Thymus (tissue), 11 donors: ENCODE measurements at regions not wholly inside any gene's neighbourhood (a gene's known extent, or its start where the extent isn't known, plus 50 kb on each side); places are given as distances from the start of the nearest gene placed in this dataset.
"Not testable (repeated sequence)": the region's sequence is repeated elsewhere in the genome, so short reads cannot be mapped to it uniquely, and the experiment has no call there.

Source experiments
- DNase-seq, 9 donors: peaks; one replicate each; pipeline ENCODE4 v3.0.0-alpha.2; 2013; ENCODE audit warnings: low spot score in 9 of 9, low read depth in 6 of 9, missing footprints in 1 of 9
- H3K27ac ChIP-seq, 2 donors: one replicate each; pipeline ENCODE4 v1.5.1; 2013; ENCODE audit warnings: control low read depth in 1 of 2, low read depth in 1 of 2, low read length in 1 of 2, mild to moderate bottlenecking in 1 of 2, moderate library complexity in 1 of 2
- H3K27me3 ChIP-seq, 2 donors: one replicate each; pipeline ENCODE4 v1.5.1; 2013; ENCODE audit warnings: low read length in 1 of 2; ENCODE audit not compliant: control insufficient read depth in 2 of 2, insufficient read depth in 1 of 2
- H3K36me3 ChIP-seq, 2 donors: one replicate each; pipeline ENCODE4 v1.5.1; 2013; ENCODE audit warnings: low read length in 1 of 2, mild to moderate bottlenecking in 1 of 2, moderate library complexity in 1 of 2; ENCODE audit not compliant: control insufficient read depth in 2 of 2, insufficient read depth in 2 of 2
- H3K4me1 ChIP-seq, 2 donors: one replicate each; pipeline ENCODE4 v1.5.1; 2013; ENCODE audit warnings: low read length in 2 of 2; ENCODE audit not compliant: control insufficient read depth in 2 of 2, insufficient read depth in 2 of 2
- H3K4me3 ChIP-seq, 2 donors: one replicate each; pipeline ENCODE4 v1.5.1; 2013; ENCODE audit warnings: low read length in 2 of 2, control low read depth in 1 of 2, mild to moderate bottlenecking in 1 of 2
- H3K9me3 ChIP-seq, 2 donors: one replicate each; pipeline ENCODE4 v1.5.1; 2013; ENCODE audit warnings: low read length in 1 of 2, mild to moderate bottlenecking in 1 of 2; ENCODE audit not compliant: control insufficient read depth in 2 of 2, insufficient read depth in 1 of 2
- WGBS: extraction: QIAGEN DNeasy Blood & Tissue Kit; methylation state at CpG from one replicate; pipeline ENCODE4 v1.1.7; 2013; 5-methylcytosine and 5-hydroxymethylcytosine counted together
- donor health status: healthy.

DNA sequence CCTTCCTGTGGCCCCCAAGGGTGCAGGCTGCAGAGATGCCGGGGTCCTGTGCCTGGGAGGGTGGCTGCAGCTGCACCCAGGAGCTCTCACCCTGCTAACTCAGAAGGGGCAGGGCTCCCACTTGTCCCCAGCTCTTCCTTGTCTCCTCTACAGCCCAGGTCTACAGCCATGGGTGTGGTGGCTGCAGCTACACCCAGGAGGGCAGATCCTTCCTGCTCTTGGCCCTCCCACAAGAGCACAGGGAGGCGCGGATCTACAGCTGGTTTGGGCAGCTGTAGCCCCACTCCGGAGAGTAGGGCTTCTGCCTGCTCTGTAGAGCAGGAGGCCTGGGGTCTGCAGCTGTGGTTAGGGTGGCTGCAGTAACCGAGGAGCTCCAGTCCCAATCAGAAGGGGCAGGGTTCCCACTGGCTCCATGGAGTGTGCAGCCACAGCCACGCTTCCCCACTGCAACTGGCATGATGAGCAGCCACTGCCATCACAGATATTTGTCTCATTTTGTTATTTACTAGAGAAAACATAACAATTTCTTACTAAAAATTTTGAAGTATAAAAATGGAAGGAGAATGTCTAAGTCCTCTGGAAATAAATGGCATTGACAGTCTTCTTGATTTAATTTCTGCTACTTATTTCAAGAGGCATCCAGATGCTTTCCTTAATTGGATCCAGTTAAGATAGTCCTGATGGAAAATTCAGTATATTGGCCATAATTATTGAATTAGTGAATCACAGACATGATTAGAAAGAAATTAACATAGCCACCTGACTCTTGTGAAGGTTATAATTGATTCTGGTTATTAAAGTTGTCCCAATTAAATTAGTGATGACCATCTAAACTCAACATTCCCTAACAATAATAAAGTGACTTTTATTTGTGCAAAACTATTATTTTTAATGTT, 233.6 kb downstream of the KCNE4 start:
- Histone ChIP-seq H3K27ac (no peak overlapping the region), H3K4me3 (no peak overlapping the region), H3K4me1 (no peaks in the 10 kb centered on the region), H3K27me3 (no peaks in the 10 kb centered on the region), H3K9me3 (peaks cover 0 to 9% of the 10 kb centered on the region in 2 donors), H3K36me3 (no peaks in the 10 kb centered on the region)
- WGBS = 93% methylated on average over 6 of the region's 6 CpGs
- DNase-seq = no peak

DNA sequence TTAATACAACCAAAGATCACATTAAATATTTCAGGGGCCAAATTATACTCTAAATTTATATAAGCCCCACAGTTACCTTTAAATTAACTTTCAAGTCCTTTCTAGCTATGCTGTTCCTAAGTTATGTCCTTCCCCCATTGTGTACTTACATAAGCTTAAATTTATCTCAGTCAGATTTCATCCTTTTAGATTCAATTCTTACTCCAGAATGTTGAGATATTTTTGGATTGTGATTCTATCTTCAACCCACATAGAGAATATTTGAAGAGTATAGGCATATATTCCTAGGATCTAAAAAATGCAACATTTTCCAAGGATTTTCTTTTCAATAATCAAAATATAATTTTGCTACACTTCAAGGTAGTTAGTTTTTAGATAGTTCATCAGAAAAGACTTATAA, 242.8 kb downstream of the KCNE4 start:
- no peaks in the 10 kb centered on the region for H3K27me3 ChIP-seq
- H3K4me1 ChIP-seq = no peaks in the 10 kb centered on the region
- H3K36me3 ChIP-seq = no peaks in the 10 kb centered on the region
- DNase-seq = no peak
- H3K9me3 ChIP-seq = no peaks in the 10 kb centered on the region
- no peak overlapping the region for H3K27ac ChIP-seq
- H3K4me3 ChIP-seq = no peak overlapping the region

DNA sequence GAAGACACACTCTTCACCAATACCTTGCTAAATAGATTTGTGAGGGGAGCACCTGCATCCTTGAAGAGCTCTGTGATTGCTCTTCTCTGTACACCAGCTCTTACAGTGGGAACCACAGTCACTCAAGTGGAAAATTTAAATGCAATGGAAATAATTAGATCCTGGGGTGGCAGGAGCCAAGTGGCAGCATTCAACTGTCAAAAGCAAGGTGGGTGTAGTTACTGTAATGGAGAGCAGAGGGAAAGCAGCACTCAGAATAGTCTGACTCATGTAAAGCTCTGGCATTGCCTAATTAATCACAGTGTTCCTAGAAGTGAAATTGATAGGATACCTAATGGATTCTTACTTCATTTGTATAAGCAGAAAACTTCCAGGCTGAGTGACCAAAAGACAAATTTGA, 245.8 kb downstream of the KCNE4 start:
- Histone ChIP-seq H3K4me1 (no peaks in the 10 kb centered on the region), H3K4me3 (no peak overlapping the region)
- DNase-seq = no peak

DNA sequence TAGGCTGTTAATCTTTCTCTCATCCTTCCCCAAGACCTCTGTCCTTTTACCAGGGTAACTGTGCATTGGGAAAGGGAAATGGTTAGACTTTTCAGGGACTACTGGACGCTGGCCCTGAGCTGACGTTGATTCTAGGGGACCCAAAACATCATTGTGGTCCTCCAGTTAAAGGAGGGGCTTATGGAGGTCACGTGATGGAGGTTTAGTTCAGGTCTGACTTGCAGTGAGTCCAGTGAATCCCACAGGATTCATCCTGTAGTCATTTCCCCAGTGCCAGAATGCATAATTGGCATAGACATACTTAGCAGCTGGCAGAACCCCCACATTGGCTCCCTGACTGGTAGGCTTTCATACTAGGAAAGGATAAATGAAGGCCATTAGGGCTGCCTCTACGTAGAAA, 246.3 kb downstream of the KCNE4 start:
- not testable (repeated sequence) for H3K4me3 ChIP-seq, H3K27ac ChIP-seq, DNase-seq, H3K9me3 ChIP-seq, H3K4me1 ChIP-seq, H3K36me3 ChIP-seq, H3K27me3 ChIP-seq
- WGBS = 85% methylated on average over 4 of the region's 4 CpGs

More for the DNA sequence above, 245.8 kb downstream of the KCNE4 start:
- H3K27ac ChIP-seq = no peak overlapping the region
- H3K36me3 ChIP-seq = no peaks in the 10 kb centered on the region
- no peaks in the 10 kb centered on the region for H3K9me3 ChIP-seq
- no peaks in the 10 kb centered on the region for H3K27me3 ChIP-seq

DNA sequence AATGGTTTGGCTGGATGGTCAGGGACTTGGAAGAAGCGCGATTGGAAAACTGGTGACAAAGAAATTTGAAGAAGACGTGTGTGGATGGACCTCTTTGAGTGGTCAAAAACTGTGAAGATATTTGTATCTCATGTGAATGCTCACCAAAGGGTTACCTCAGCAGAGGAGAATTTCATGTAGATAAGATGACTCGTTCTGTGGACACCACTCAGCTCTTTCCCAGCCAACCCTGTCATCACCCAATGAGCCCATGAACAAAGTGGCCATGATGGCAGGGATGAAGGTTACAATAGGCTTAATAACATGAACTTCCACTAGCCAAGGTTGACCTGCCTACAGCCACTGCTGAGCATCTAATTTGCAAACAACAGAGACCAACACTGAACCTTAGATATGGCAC, 248.3 kb downstream of the KCNE4 start:
- WGBS = 98% methylated on average over 4 of the region's 4 CpGs
- Histone ChIP-seq H3K9me3 (no peaks in the 10 kb centered on the region), H3K36me3 (no peaks in the 10 kb centered on the region), H3K27me3 (no peaks in the 10 kb centered on the region), H3K4me1 (no peaks in the 10 kb centered on the region), H3K27ac (no peak overlapping the region), H3K4me3 (no peak overlapping the region)
- no peak for DNase-seq

DNA sequence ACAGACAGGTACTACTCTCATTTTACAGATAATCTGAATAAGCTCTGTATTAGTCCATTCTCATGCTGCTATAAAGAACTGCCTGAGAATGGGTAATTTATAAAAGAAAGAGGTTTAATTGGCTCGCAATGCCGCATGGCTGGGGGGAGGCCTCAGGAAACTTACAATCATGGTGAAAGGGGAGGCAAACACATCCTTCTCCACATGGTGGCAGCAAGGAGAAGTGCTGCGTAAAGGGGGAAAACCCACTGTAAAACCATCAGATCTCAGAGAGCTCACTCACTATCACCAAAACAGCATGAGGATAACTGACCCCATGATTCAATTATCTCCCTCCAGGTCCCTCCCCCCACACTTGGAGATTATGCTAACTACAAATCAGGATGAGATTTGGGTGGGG, 254.4 kb downstream of the KCNE4 start:
- H3K4me3 ChIP-seq = no peak overlapping the region
- no peaks in the 10 kb centered on the region for H3K4me1 ChIP-seq
- 63% methylated on average over 3 of the region's 3 CpGs for WGBS
- DNase-seq = no peak
- no peaks in the 10 kb centered on the region for H3K36me3 ChIP-seq
- no peaks in the 10 kb centered on the region for H3K9me3 ChIP-seq
- no peaks in the 10 kb centered on the region for H3K27me3 ChIP-seq
- no peak overlapping the region for H3K27ac ChIP-seq

DNA sequence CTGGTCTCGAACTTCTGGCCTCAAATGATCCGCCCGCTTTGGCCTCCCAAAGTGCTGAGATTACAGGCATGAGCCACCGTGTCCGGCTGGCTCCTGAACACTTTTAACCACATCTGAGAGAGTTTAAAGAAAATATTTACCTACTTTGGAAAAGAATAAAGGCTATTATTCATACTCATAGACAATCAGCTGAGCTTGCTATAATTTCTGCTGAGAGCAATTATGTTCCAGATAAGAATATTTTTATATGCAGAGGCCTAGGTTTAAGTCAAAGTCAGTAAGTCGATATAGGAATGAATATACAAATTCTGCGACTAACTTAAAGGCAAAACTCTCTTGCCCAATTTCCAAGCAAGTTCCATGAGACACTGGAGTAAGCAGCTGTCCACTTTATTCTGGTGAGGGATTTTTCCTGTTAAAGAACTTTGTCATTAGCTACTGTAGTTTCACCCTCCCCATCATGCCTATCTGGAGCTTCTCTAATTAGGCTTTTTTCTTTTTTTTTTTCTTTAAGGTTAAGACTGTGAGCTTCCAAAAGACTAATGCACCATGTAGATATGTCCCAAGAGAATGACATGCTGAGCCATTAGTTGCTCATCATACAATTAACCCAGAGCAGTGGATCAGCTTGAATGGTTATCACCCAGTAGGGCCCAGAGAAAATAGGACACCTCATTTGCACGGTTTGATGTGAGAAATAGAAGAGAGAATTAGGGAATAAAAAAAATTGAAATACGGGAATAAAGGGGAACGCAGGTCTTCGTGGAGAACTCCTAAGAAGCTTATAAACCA, 260.1 kb downstream of the KCNE4 start:
- Histone ChIP-seq H3K9me3 (no peaks in the 10 kb centered on the region), H3K4me1 (no peaks in the 10 kb centered on the region), H3K36me3 (no peaks in the 10 kb centered on the region), H3K27me3 (no peaks in the 10 kb centered on the region), H3K4me3 (no peak overlapping the region), H3K27ac (no peak overlapping the region)
- WGBS = 86% methylated on average over 11 of the region's 11 CpGs
- DNase-seq = no peak

DNA sequence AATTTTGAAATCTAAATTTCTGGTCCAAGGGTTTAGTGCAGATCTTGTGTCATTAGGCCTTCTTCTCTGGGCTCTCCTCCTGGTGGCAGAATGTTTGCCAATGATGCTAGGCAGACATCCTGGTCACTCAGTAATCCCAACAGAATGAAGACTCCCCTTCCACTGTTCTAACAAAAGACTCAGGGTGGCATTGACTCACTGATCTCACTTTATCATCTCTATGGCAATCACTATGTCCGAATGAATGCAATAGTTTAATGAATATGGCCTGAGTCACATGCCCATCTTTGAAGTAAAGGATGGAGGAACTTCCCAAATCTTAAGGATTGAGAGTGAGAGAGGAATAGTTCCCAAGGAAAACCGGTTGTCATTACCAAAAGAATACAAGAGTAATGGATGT, 261.1 kb downstream of the KCNE4 start:
- no peaks in the 10 kb centered on the region for H3K36me3 ChIP-seq
- no peak for DNase-seq
- WGBS = 64% methylated on average over 2 of the region's 2 CpGs
- H3K9me3 ChIP-seq = no peaks in the 10 kb centered on the region
- no peak overlapping the region for H3K4me3 ChIP-seq
- H3K4me1 ChIP-seq = no peaks in the 10 kb centered on the region
- H3K27ac ChIP-seq = no peak overlapping the region
- no peaks in the 10 kb centered on the region for H3K27me3 ChIP-seq

DNA sequence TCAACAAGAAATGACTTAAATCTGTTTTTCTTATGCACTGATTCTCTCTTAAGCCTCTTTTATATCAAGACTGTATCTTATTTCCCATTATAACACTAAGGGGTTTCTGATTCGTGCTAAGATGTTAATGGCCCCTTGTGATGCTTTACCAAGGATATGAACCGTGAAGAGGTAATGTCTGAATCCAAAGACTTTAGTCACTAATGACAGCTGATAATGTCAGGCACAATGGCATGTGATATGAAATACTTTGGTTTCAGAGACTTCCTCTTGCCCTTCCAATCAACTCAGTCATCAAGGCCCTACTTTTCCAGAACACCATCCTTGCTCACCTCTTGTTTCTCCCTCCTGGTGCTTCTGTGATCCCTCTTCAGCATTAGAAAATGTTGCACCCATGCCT, 262.8 kb downstream of the KCNE4 start:
- no peaks in the 10 kb centered on the region for H3K27me3 ChIP-seq
- no peak overlapping the region for H3K27ac ChIP-seq
- 86% methylated on average over 2 of the region's 2 CpGs for WGBS
- H3K4me1 ChIP-seq = no peaks in the 10 kb centered on the region
- H3K9me3 ChIP-seq = no peaks in the 10 kb centered on the region
- no peak overlapping the region for H3K4me3 ChIP-seq
- H3K36me3 ChIP-seq = no peaks in the 10 kb centered on the region
- no peak for DNase-seq
